ENCODE measurements at regions not wholly inside any gene's neighbourhood (a gene's known extent, or its start where the extent isn't known, plus 50 kb on each side); places are given as distances from the start of the nearest gene placed in this dataset.

DNA sequence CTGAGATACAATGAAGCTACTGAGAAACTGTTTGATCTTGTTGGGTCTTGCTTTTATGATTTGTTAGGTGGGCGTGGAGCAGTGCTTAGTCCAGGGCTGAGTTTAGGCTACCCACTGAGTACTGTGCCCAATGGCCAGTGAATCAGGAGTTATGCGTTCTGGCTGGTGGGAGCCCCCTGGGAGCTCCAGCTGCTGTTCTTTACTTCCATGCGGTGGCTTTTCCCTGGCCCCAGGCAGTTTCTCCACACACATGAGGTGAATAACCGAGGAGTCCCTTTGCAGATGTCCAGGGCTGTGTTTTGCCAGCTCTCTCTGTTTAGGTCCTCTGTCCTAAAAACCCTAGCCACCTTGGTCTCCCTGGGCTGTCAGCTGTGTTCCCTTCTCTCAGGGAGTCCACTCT, 106.5 kb downstream of the KLF13 start:
- Histone ChIP-seq H3K27me3 (ENCODE audit: control insufficient read depth, insufficient read depth, low read length, poor library complexity, severe bottlenecking) (no peaks in the 10 kb centered on the region), H3K27ac (ENCODE audit: low read depth, low read length) (no peak overlapping the region), H3K9me3 (ENCODE audit: control insufficient read depth, low read length) (no peaks in the 10 kb centered on the region), H3K36me3 (ENCODE audit: control insufficient read depth, insufficient read depth, low read length) (no peaks in the 10 kb centered on the region), H3K4me1 (ENCODE audit: control insufficient read depth, insufficient read depth, low read length) (no peaks in the 10 kb centered on the region), H3K9ac (ENCODE audit: extremely low read depth, low read length, poor library complexity, severe bottlenecking) (no peak overlapping the region), H3K4me3 (ENCODE audit: low read length) (no peak overlapping the region)
- Mint-ChIP-seq H3K27ac (no peak overlapping the region), H3K9me3 (no peaks in the 10 kb centered on the region), H3K27me3 (ENCODE audit: insufficient read depth) (no peaks in the 10 kb centered on the region), H3K36me3 (ENCODE audit: low read depth) (no peaks in the 10 kb centered on the region), H3K4me1 (peaks cover 7% of the 10 kb centered on the region), H3K4me3 (no peak overlapping the region)
- no peak for DNase-seq
- WGBS, 2 experiments (ENCODE audit: insufficient coverage in 1 of 2, insufficient read length in 1 of 2) = 79 to 87% methylated on average over 3 to 4 of the region's 4 CpGs
- TF ChIP-seq, protein P1, sequence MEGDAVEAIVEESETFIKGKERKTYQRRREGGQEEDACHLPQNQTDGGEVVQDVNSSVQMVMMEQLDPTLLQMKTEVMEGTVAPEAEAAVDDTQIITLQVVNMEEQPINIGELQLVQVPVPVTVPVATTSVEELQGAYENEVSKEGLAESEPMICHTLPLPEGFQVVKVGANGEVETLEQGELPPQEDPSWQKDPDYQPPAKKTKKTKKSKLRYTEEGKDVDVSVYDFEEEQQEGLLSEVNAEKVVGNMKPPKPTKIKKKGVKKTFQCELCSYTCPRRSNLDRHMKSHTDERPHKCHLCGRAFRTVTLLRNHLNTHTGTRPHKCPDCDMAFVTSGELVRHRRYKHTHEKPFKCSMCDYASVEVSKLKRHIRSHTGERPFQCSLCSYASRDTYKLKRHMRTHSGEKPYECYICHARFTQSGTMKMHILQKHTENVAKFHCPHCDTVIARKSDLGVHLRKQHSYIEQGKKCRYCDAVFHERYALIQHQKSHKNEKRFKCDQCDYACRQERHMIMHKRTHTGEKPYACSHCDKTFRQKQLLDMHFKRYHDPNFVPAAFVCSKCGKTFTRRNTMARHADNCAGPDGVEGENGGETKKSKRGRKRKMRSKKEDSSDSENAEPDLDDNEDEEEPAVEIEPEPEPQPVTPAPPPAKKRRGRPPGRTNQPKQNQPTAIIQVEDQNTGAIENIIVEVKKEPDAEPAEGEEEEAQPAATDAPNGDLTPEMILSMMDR (conservative IDR thresholded peaks at IDR 0.05) = no peak

GRCh38 chr15:31433574-31433973, 106.9 kb downstream of the KLF13 start:
- H3K27me3 Mint-ChIP-seq (ENCODE audit: insufficient read depth) = no peaks in the 10 kb centered on the region
- WGBS, 2 experiments (ENCODE audit: insufficient coverage in 1 of 2, insufficient read length in 1 of 2) = 93 to 95% methylated on average over 5 to 6 of the region's 6 CpGs

DNA sequence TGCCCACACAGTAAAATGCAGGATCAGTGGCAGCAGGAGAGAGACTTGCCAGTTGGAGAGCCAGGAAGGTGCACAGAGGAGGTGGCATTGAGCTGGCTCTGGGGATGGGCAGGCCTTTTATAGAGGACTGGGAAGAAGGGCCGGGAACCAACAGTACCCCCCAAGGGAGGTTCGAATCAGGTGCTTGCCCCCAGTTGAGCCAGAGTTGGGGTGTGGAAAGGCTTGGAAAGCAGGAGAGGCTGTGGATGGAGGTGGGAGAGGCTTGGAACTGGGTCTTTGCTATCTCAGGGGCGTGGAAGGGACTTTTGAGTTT, 107.6 kb downstream of the KLF13 start:
- Histone ChIP-seq H3K27me3 (ENCODE audit: control insufficient read depth, insufficient read depth, low read length, poor library complexity, severe bottlenecking) (no peaks in the 10 kb centered on the region), H3K9ac (ENCODE audit: extremely low read depth, low read length, poor library complexity, severe bottlenecking) (no peak overlapping the region), H3K27ac (ENCODE audit: low read depth, low read length) (no peak overlapping the region), H3K9me3 (ENCODE audit: control insufficient read depth, low read length) (no peaks in the 10 kb centered on the region), H3K4me1 (ENCODE audit: control insufficient read depth, insufficient read depth, low read length) (no peaks in the 10 kb centered on the region), H3K4me3 (ENCODE audit: low read length) (no peak overlapping the region), H3K36me3 (ENCODE audit: control insufficient read depth, insufficient read depth, low read length) (no peaks in the 10 kb centered on the region)
- H3K27ac Mint-ChIP-seq = no peak overlapping the region
- TF ChIP-seq, protein P1 (conservative IDR thresholded peaks at IDR 0.05) = no peak
- H3K4me3 Mint-ChIP-seq = no peak overlapping the region
- H3K4me1 Mint-ChIP-seq = peaks cover 7% of the 10 kb centered on the region
- no peaks in the 10 kb centered on the region for H3K9me3 Mint-ChIP-seq
- peaks cover under 1% of the 10 kb centered on the region for H3K27me3 Mint-ChIP-seq (ENCODE audit: insufficient read depth)
- no peaks in the 10 kb centered on the region for H3K36me3 Mint-ChIP-seq (ENCODE audit: low read depth)
- no peak for DNase-seq
- 60 to 88% methylated on average over 1 to 3 of the region's 3 CpGs for WGBS, 2 experiments (ENCODE audit: insufficient coverage in 1 of 2, insufficient read length in 1 of 2)

More at GRCh38 chr15:31433574-31433973, 106.9 kb downstream of the KLF13 start:
- no peak overlapping the region for H3K4me3 ChIP-seq (ENCODE audit: low read length)
- no peak overlapping the region for H3K27ac Mint-ChIP-seq
- no peaks in the 10 kb centered on the region for H3K9me3 Mint-ChIP-seq
- H3K36me3 ChIP-seq (ENCODE audit: control insufficient read depth, insufficient read depth, low read length) = no peaks in the 10 kb centered on the region
- DNase-seq = no peak
- no peaks in the 10 kb centered on the region for H3K9me3 ChIP-seq (ENCODE audit: control insufficient read depth, low read length)
- H3K9ac ChIP-seq (ENCODE audit: extremely low read depth, low read length, poor library complexity, severe bottlenecking) = no peak overlapping the region
- TF ChIP-seq, protein P1 (conservative IDR thresholded peaks at IDR 0.05) = no peak
- H3K27ac ChIP-seq (ENCODE audit: low read depth, low read length) = no peak overlapping the region
- H3K4me1 ChIP-seq (ENCODE audit: control insufficient read depth, insufficient read depth, low read length) = no peaks in the 10 kb centered on the region
- H3K4me1 Mint-ChIP-seq = peaks cover 7% of the 10 kb centered on the region
- no peaks in the 10 kb centered on the region for H3K36me3 Mint-ChIP-seq (ENCODE audit: low read depth)
- H3K4me3 Mint-ChIP-seq = no peak overlapping the region
- no peaks in the 10 kb centered on the region for H3K27me3 ChIP-seq (ENCODE audit: control insufficient read depth, insufficient read depth, low read length, poor library complexity, severe bottlenecking)

Data from endodermal cell (in vitro differentiated cells).